ENCODE measurements at regions not wholly inside any gene's neighbourhood (a gene's known extent, or its start where the extent isn't known, plus 50 kb on each side); places are given as distances from the start of the nearest gene placed in this dataset.

- DNase-seq (ENCODE audit: insufficient read length, low spot score) (no peak), FAIRE-seq (no peak)
- no peak for TF ChIP-seq CTCF (IDR thresholded peaks at IDR 0.05; ENCODE audit: insufficient read depth, missing control alignments)
Measured at GRCh38 chr7:113431406-113431805, 313.1 kb upstream of the SMIM30 start.

GRCh38 chr7:113424185-113424817 lies 305.9 kb upstream of the SMIM30 start:
- DNase-seq (ENCODE audit: insufficient read length, low spot score), result no peak
- TF ChIP-seq CTCF (IDR thresholded peaks at IDR 0.05; ENCODE audit: insufficient read depth, missing control alignments), result no peak
- FAIRE-seq, result no peak

- FAIRE-seq, result peak; percentile 77
Measured at GRCh38 chr7:113421696-113422330, 303.5 kb upstream of the SMIM30 start.

GRCh38 chr7:113414401-113415035 lies 296.2 kb upstream of the SMIM30 start:
- FAIRE-seq, result no peak
- no peak for TF ChIP-seq CTCF (IDR thresholded peaks at IDR 0.05; ENCODE audit: insufficient read depth, missing control alignments)
- DNase-seq (ENCODE audit: insufficient read length, low spot score), result no peak

More at GRCh38 chr7:113421696-113422330, 303.5 kb upstream of the SMIM30 start:
- DNase-seq (ENCODE audit: insufficient read length, low spot score), result peak; percentile 12
- peak; percentile 87 for TF ChIP-seq CTCF (IDR thresholded peaks at IDR 0.05; ENCODE audit: insufficient read depth, missing control alignments)

GRCh38 chr7:113412410-113412809 lies 294.1 kb upstream of the SMIM30 start:
- TF ChIP-seq CTCF (IDR thresholded peaks at IDR 0.05; ENCODE audit: insufficient read depth, missing control alignments), result no peak
- FAIRE-seq (no peak), DNase-seq (ENCODE audit: insufficient read length, low spot score) (no peak)

- TF ChIP-seq CTCF (IDR thresholded peaks at IDR 0.05; ENCODE audit: insufficient read depth, missing control alignments), result no peak
- FAIRE-seq (no peak), DNase-seq (ENCODE audit: insufficient read length, low spot score) (no peak)
Measured at GRCh38 chr7:113410796-113411195, 292.4 kb upstream of the SMIM30 start.

GRCh38 chr7:113408999-113409398 lies 290.6 kb upstream of the SMIM30 start:
- DNase-seq (ENCODE audit: insufficient read length, low spot score), result no peak
- FAIRE-seq, result no peak
- TF ChIP-seq CTCF (IDR thresholded peaks at IDR 0.05; ENCODE audit: insufficient read depth, missing control alignments), result no peak

All from D721Med (cell line).